Sigmoid colon (tissue), 4 donors: ENCODE measurements at regions not wholly inside any gene's neighbourhood (a gene's known extent, or its start where the extent isn't known, plus 50 kb on each side); places are given as distances from the start of the nearest gene placed in this dataset.

Experiments used
- EP300 ChIP-seq, 4 donors: sonication (generic); formaldehyde crosslinking; IDR thresholded peaks; one replicate each; pipeline ENCODE4 v1.6.1; 2017; ENCODE audit warnings: antibody characterized with exemption in 4 of 4
- POLR2AphosphoS5 ChIP-seq, 4 donors: sonication (generic); formaldehyde crosslinking; IDR thresholded peaks; one replicate each; pipeline ENCODE4 v1.6.1; 2017; ENCODE audit warnings: antibody characterized with exemption in 4 of 4
- TF ChIP-seq, protein P1 (sequence below), 4 experiments: fragments of 450-650 bp in 3 of 4; fragments of 200-600 bp in 1 of 4; IDR thresholded peaks; one replicate each; pipeline ENCODE4 v1.5.1; 2016 to 2019; ENCODE audit warnings: antibody characterized with exemption in 4 of 4, mild to moderate bottlenecking in 3 of 4, moderate library complexity in 2 of 4

GRCh38 chr5:161084115-161084514 lies 232.1 kb upstream of the ATP10B start:
- TF ChIP-seq, protein P1, sequence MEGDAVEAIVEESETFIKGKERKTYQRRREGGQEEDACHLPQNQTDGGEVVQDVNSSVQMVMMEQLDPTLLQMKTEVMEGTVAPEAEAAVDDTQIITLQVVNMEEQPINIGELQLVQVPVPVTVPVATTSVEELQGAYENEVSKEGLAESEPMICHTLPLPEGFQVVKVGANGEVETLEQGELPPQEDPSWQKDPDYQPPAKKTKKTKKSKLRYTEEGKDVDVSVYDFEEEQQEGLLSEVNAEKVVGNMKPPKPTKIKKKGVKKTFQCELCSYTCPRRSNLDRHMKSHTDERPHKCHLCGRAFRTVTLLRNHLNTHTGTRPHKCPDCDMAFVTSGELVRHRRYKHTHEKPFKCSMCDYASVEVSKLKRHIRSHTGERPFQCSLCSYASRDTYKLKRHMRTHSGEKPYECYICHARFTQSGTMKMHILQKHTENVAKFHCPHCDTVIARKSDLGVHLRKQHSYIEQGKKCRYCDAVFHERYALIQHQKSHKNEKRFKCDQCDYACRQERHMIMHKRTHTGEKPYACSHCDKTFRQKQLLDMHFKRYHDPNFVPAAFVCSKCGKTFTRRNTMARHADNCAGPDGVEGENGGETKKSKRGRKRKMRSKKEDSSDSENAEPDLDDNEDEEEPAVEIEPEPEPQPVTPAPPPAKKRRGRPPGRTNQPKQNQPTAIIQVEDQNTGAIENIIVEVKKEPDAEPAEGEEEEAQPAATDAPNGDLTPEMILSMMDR (IDR thresholded peaks at IDR 0.05), result no peak
- no peak for TF ChIP-seq EP300 (IDR thresholded peaks at IDR 0.05)
- no peak for TF ChIP-seq POLR2AphosphoS5 (IDR thresholded peaks at IDR 0.05)
